GM12873 (cell line): ENCODE measurements at regions not wholly inside any gene's neighbourhood (a gene's known extent, or its start where the extent isn't known, plus 50 kb on each side); places are given as distances from the start of the nearest gene placed in this dataset.

Experiments
- CTCF ChIP-seq: IDR thresholded peaks from 2 replicates; pipeline ENCODE4 v1.5.1; 2012; ENCODE audit warnings: low read depth, mild to moderate bottlenecking, moderate library complexity, low read length, control low read depth; ENCODE audit not compliant: insufficient read depth; ENCODE audit errors: missing control alignments

GRCh38 chr5:100275631-100276030 lies 259.5 kb upstream of the FAM174A start:
- no peak for TF ChIP-seq CTCF

DNA sequence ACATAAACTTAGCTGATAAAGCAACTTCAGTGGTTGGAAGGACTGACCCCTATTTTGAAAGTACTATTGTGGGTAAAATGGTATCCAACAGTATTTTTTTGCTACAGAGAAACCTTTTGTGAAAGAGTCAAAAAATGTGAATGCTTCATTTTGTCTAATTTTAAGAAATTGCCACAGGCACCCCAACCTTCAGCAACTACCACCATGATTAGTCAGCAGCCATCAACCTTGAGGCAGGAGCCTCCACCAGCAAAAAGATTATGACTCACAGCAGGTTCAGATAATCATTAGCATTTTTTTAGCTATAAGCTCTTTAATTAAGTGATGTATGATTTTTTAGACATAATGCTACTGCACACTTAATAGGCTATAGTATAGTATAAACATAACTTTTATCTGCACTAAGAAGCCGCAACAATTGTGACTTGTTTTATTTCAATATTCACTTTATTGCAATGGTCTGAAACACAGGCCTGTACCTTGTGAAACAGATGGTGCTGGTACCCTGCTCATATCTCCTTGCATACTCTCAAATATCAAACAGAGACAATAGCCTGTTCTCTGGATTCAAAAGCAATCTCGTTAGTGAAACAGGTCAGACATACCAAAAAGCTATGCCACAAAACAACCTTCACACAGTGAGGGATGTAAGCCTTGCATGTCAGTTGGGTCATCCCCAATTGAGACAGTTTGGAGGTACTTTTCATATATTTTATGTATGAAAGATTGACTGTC lies 261.2 kb upstream of the FAM174A start:
- no peak for TF ChIP-seq CTCF

GRCh38 chr5:100270023-100270771 lies 265.0 kb upstream of the FAM174A start:
- TF ChIP-seq CTCF: no peak

- TF ChIP-seq CTCF: no peak
Measured at GRCh38 chr5:100260968-100261367, 274.2 kb upstream of the FAM174A start.

DNA sequence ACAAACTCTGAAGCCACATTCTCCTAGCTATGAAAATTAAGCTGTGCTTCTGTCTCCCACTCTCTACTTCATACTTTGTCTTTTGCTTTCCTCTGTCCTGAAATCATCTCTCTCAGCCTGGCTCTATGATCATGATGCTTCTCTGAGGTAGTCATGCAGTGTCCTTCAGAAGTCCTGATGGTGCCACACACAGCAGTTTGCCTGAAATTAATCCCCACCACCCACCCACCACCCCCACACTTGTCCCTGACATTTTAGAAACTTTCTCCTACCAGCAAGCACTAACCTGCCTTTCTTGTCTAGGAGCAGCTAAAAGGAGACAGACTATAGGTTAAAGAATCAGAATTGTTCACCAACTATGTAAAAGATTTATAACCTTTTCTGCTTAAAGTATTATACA lies 282.2 kb upstream of the FAM174A start:
- TF ChIP-seq CTCF: no peak

GRCh38 chr5:100252037-100252436 lies 283.1 kb upstream of the FAM174A start:
- TF ChIP-seq CTCF: no peak

- TF ChIP-seq CTCF: no peak
Measured at GRCh38 chr5:100249884-100250269, 285.3 kb upstream of the FAM174A start.
